Superior temporal gyrus (tissue), 1 donor: ENCODE measurements at regions not wholly inside any gene's neighbourhood (a gene's known extent, or its start where the extent isn't known, plus 50 kb on each side); places are given as distances from the start of the nearest gene placed in this dataset.
A peak's percentile ranks its signal among the peaks of the same experiment; 100 is the strongest.
"Not testable (repeated sequence)": the region's sequence is repeated elsewhere in the genome, so short reads cannot be mapped to it uniquely, and the experiment has no call there.

Experiments
- DNase-seq: peaks from one replicate; pipeline ENCODE4 v3.0.0-alpha.2; 2016; ENCODE audit errors: extremely low spot score

- DNase-seq, result no peak
These were observed 270.0 kb upstream of the CDH19 start for GRCh38 chr18:66873899-66874298.

DNA sequence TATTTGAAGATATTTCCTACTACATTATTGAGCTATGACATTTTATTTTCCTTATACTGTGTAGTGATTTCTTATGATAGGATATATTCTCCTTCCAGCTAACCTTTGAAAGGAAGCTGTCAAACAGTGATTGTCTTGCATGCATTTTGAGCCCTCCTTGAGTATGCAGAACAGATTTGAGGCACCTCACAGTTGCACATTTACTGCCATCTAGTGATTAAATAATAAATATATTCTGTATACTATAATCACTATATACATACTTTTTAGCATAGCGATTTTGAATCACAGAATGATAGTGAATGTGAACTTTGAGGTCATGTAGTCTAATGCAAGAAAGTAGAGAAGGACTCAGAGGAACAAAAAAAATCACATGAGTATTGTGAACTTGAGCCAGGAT, 268.4 kb upstream of the CDH19 start:
- DNase-seq, result peak; percentile 35

- no peak for DNase-seq
These were observed 263.8 kb upstream of the CDH19 start for GRCh38 chr18:66867653-66868052.

DNA sequence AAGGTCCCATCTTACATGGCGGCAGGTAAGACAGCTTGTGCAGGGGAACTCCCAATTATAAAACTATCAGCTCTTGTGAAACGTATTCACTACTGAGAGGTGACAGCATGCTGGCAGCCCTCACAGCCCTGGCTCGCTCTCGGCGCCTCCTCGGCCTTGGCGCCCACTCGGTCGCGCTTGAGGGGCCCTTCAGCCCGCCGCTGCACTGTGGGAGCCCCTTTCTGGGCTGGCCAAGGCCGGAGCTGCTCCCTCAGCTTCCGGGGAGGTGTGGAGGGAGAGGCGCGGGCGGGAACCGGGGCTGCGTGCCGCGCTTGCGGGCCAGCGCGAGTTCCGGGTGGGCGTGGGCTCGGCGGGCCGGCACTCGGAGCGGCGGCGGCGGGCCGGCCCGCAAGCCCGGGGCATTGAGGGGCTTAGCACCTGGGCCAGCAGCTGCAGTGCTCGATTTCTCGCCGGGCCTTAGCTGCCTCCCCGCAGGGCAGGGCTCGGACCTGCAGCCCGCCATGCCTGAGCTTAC, 262.6 kb upstream of the CDH19 start:
- not testable (repeated sequence) for DNase-seq

DNA sequence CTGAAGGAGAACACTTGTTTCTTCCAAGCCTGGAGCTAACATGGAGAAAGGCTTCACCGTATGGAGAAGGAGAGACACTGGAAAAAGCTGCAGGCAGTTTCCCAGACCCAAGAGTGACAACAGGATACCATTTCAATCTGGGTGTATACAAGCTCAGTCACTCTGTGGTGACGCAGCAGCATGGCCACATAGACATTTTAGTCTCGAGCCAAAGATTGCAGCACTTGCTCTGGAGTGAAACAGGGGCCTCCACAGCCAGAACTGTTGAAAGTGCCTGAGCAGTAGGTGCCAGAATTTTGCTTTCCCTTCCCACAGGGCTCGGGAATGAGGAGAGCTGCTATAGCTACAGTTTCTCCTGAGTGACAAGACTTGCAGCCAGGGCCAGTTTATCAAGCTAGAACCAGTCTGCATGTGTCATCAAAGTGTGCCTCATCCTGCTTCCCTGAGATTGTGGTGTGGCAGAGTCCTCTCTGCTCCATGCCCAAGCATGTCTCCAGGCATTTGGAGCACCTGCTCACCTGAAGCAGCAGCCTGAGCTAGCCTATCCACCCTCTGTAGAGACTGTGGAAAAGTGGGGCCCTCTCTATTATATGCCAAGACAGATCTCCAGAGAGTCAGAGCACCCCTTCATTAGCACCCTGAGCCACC, 234.6 kb upstream of the CDH19 start:
- no peak for DNase-seq

DNA sequence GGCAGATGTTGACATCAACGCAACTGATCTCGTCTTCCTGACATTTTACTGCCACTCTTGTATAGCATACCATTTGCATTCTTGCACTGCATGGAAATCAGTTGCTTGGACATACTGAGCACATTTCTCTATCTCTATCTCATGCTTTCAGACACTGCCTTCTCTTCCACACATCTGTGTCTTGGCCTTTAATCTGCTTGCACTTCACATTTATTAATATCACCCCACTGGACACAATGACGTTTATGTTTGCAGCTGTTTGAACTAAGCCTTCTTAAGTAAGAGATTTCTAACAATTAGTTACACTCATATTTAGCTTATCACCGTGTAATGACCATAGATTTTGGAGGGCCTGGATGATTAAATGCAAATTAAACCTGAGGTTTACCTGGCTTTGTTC, 229.8 kb upstream of the CDH19 start:
- no peak for DNase-seq

GRCh38 chr18:66826211-66826610, 222.3 kb upstream of the CDH19 start:
- no peak for DNase-seq

DNA sequence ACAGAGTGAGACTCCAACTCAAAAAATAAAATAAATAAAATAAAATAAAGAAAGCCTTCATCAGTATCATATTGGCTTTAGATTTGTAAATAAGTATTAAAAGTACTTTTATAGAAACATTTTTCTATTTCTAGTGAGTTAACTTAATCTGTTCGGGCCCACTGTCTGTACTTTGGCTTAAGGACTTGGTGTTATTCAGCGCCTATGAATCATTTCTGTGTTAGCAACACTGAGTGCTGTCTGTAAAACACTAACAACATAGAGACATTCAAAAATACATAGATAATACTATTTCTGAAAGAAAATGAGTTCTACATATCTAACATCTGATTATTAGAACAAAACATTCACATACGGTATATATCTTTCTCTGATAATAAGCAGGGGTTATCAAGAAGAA, 221.5 kb upstream of the CDH19 start:
- DNase-seq, result no peak

GRCh38 chr18:66819235-66819634, 215.3 kb upstream of the CDH19 start:
- DNase-seq, result no peak

GRCh38 chr18:66813138-66813537, 209.2 kb upstream of the CDH19 start:
- no peak for DNase-seq

- no peak for DNase-seq
These were observed 191.2 kb upstream of the CDH19 start for GRCh38 chr18:66795051-66795450.

DNA sequence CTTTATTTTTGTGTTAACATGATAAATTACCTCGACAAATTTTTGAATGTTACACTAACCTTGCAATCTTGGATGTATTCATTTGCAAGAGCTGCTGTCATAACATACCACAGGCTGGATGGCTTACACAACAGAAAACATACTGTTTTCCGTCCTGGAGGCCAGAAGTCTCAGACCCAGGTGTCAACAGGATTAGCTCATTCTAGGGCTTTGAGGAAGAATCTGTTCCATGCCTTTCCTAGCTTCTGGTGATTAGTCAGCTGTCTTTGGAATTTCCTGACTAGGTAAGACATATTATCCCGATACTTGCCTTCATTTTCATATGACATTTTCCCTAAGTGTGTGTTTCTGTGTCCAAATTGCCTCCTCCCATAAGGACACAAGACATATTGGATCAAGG, 188.6 kb upstream of the CDH19 start:
- DNase-seq, result no peak

- no peak for DNase-seq
These were observed 176.7 kb upstream of the CDH19 start for GRCh38 chr18:66780609-66781008.

DNA sequence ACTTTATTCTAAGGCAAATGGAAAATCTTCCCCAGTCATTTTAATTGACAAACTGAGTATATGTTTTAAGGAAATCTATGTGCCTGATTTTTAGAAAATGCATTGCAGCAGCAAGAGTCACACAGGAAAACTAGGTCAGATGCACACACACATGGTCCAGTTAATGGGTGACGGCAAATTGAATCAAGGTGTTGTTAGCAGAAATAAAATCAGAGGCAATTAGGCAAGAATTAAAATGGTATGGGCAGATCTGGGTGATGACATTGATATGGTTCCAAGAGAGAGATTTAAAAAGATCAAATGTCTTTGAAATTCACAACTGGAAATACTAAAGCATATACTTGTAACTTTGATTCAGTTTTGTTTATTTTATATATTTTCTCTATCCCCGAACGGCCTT, 174.2 kb upstream of the CDH19 start:
- no peak for DNase-seq

DNA sequence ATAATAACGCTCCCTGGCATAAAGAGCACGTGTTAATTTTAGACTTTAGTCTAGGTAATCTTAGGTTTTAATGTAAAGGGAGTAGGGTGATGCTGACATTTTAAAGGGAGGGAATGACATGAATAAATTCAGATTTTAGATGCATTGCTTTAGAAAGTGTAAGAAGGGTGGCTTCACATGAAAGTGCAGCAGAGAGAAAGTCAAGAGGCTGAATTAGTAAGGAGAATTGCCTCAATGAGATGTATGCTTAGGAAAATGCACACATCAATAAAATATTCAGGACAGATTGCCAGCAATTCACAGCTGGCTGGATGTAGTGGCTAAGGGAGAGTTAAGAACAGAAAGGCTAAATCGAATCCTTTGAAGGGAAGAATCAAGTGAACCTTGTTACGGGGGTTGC, 165.5 kb upstream of the CDH19 start:
- no peak for DNase-seq

- no peak for DNase-seq
These were observed 160.3 kb upstream of the CDH19 start for GRCh38 chr18:66764230-66764629.

- no peak for DNase-seq
These were observed 157.3 kb upstream of the CDH19 start for GRCh38 chr18:66761166-66761565.

- DNase-seq, result no peak
These were observed 156.7 kb upstream of the CDH19 start for GRCh38 chr18:66760559-66760958.

GRCh38 chr18:66759050-66759828, 155.3 kb upstream of the CDH19 start:
- no peak for DNase-seq

DNA sequence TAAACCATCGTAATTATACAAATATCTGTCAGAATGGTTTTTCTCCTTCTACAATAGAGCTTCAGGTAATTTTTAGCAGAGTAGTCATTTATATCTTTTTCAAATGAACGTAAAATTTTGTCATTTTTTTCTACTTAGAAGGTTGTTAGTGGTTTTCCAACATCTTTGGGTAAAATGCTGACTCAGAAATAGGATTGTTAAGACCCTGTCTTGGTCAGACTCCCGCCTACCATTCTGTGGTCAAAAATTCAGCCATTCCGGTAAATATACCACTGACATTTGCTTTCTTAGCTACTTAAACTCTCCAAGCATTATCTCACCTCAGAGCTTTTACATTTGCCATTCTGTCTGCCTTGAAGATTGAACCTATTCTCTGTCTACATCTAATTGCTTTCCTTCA, 154.1 kb upstream of the CDH19 start:
- DNase-seq, result no peak

GRCh38 chr18:66754335-66754734, 150.4 kb upstream of the CDH19 start:
- no peak for DNase-seq

DNA sequence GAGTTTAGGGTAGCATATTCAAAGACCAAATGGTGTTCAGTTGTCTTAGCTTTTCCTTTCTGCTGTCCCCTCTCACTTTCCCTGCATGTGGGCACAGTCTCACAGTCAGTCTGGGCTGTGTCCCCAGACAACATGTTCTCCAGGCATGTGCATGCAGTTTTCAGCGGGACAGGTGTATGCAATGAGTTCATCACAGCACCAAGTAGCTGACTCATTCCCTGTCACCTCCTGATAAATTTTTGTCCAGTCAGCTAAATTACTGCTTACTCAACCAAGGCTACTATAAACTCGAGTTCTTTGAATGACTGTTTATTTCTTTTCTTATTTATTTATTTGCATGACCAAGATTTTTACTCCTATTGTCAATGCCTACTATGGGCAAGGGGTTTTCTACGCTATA, 148.8 kb upstream of the CDH19 start:
- no peak for DNase-seq

- DNase-seq, result no peak
These were observed 145.7 kb upstream of the CDH19 start for GRCh38 chr18:66749481-66750035.
